BLaER1 (cell line): ENCODE measurements at regions not wholly inside any gene's neighbourhood (a gene's known extent, or its start where the extent isn't known, plus 50 kb on each side); places are given as distances from the start of the nearest gene placed in this dataset.
"Not testable (repeated sequence)": the region's sequence is repeated elsewhere in the genome, so short reads cannot be mapped to it uniquely, and the experiment has no call there.

Experiments
- H3K27ac ChIP-seq: shearing (Covaris generic); formaldehyde crosslinking; 2 replicates; pipeline ENCODE4 v1.8.1; 2022
- H3K27me3 ChIP-seq: shearing (Covaris generic); formaldehyde crosslinking; 2 replicates; pipeline ENCODE4 v1.8.1; 2022
- H3K36me3 ChIP-seq: shearing (Covaris generic); formaldehyde crosslinking; 2 replicates; pipeline ENCODE4 v1.8.1; 2022
- H3K4me1 ChIP-seq: shearing (Covaris generic); formaldehyde crosslinking; 2 replicates; pipeline ENCODE4 v1.8.1; 2022
- H3K4me2 ChIP-seq: shearing (Covaris generic); formaldehyde crosslinking; 2 replicates; pipeline ENCODE4 v1.8.1; 2022
- H3K4me3 ChIP-seq: shearing (Covaris generic); formaldehyde crosslinking; 2 replicates; pipeline ENCODE4 v1.8.1; 2022
- H3K9ac ChIP-seq: shearing (Covaris generic); formaldehyde crosslinking; 2 replicates; pipeline ENCODE4 v1.8.1; 2022
- H3K9me3 ChIP-seq: shearing (Covaris generic); formaldehyde crosslinking; 2 replicates; pipeline ENCODE4 v1.8.1; 2022
- H4K20me1 ChIP-seq: shearing (Covaris generic); formaldehyde crosslinking; 2 replicates; pipeline ENCODE4 v1.8.1; 2022
- Cebpa-rat ChIP-seq: shearing (Covaris generic); IDR thresholded peaks from 2 replicates; pipeline ENCODE4 v1.8.1; 2022

GRCh38 chr11:91312541-91312940, 912.1 kb upstream of the FAT3 start:
- Histone ChIP-seq H3K9me3 (no peaks in the 10 kb centered on the region), H3K36me3 (no peaks in the 10 kb centered on the region), H3K9ac (no peak overlapping the region), H3K4me1 (no peaks in the 10 kb centered on the region), H3K4me3 (no peak overlapping the region), H4K20me1 (no peaks in the 10 kb centered on the region), H3K27me3 (no peaks in the 10 kb centered on the region), H3K4me2 (no peak overlapping the region), H3K27ac (no peak overlapping the region)
- TF ChIP-seq Cebpa-rat, result no peak

DNA sequence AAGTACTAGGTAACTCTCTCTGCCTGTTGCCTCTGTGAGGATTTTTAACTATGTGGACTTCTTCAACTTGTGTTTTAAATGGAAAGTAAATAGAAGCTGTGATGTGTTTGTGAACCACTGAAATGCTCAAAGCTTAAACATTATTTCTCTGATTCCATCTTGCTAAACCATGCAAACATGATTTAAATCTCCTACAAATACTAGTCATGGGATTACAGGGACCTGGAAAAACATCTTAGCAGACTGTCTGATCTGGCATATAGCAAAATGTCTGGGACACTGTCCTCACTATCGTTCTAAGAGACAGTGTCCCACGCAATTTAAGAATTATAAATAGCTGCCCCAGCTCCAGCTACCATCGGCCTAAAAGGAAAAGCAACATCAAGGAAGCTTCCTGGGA, 914.5 kb upstream of the FAT3 start:
- no peaks in the 10 kb centered on the region for H3K9me3 ChIP-seq
- H4K20me1 ChIP-seq, result no peaks in the 10 kb centered on the region
- H3K4me2 ChIP-seq, result no peak overlapping the region
- H3K36me3 ChIP-seq, result no peaks in the 10 kb centered on the region
- H3K27me3 ChIP-seq, result no peaks in the 10 kb centered on the region
- no peaks in the 10 kb centered on the region for H3K4me1 ChIP-seq
- H3K9ac ChIP-seq, result no peak overlapping the region
- no peak overlapping the region for H3K4me3 ChIP-seq
- no peak for TF ChIP-seq Cebpa-rat
- no peak overlapping the region for H3K27ac ChIP-seq

- Histone ChIP-seq H3K9ac (no peak overlapping the region), H3K9me3 (no peaks in the 10 kb centered on the region), H3K27me3 (no peaks in the 10 kb centered on the region), H3K4me3 (no peak overlapping the region), H3K4me2 (no peak overlapping the region), H3K4me1 (no peaks in the 10 kb centered on the region), H3K27ac (no peak overlapping the region), H4K20me1 (no peaks in the 10 kb centered on the region), H3K36me3 (no peaks in the 10 kb centered on the region)
- no peak for TF ChIP-seq Cebpa-rat
These were observed 916.5 kb upstream of the FAT3 start for GRCh38 chr11:91308069-91308468.

- no peaks in the 10 kb centered on the region for H4K20me1 ChIP-seq
- H3K9me3 ChIP-seq, result no peaks in the 10 kb centered on the region
- H3K9ac ChIP-seq, result no peak overlapping the region
- H3K27ac ChIP-seq, result no peak overlapping the region
- H3K4me3 ChIP-seq, result no peak overlapping the region
- H3K27me3 ChIP-seq, result no peaks in the 10 kb centered on the region
- no peaks in the 10 kb centered on the region for H3K4me1 ChIP-seq
- TF ChIP-seq Cebpa-rat, result no peak
- no peaks in the 10 kb centered on the region for H3K36me3 ChIP-seq
- no peak overlapping the region for H3K4me2 ChIP-seq
These were observed 919.2 kb upstream of the FAT3 start for GRCh38 chr11:91305402-91305801.

- H3K27me3 ChIP-seq, result no peaks in the 10 kb centered on the region
- TF ChIP-seq Cebpa-rat, result no peak
- H3K9ac ChIP-seq, result no peak overlapping the region
- H3K4me3 ChIP-seq, result no peak overlapping the region
- H3K4me1 ChIP-seq, result no peaks in the 10 kb centered on the region
- H3K4me2 ChIP-seq, result no peak overlapping the region
- H3K27ac ChIP-seq, result no peak overlapping the region
- no peaks in the 10 kb centered on the region for H3K9me3 ChIP-seq
- H4K20me1 ChIP-seq, result no peaks in the 10 kb centered on the region
- no peaks in the 10 kb centered on the region for H3K36me3 ChIP-seq
These were observed 920.9 kb upstream of the FAT3 start for GRCh38 chr11:91303749-91304148.

DNA sequence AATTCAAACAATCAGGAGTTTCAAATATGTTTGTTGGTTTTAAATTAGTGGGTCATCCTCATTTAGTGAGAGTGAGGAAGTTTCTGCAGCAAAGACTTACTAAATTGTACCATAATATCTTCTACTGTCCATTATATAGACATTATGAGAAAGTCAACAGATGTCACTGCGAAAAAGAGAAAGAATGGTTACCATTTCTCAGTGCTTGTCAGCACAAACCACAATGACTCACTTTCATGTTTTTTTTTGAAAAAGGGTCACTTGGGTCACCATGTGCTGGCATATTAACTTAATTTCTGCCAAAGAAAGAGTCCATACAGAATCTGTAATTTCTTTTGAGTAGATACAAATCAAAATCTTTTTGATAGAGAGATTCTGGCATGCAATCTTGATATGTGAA, 924.6 kb upstream of the FAT3 start:
- H3K9ac ChIP-seq, result no peak overlapping the region
- H3K4me3 ChIP-seq, result no peak overlapping the region
- H3K27me3 ChIP-seq, result no peaks in the 10 kb centered on the region
- no peaks in the 10 kb centered on the region for H3K4me1 ChIP-seq
- H3K36me3 ChIP-seq, result no peaks in the 10 kb centered on the region
- no peak overlapping the region for H3K27ac ChIP-seq
- TF ChIP-seq Cebpa-rat, result no peak
- H3K9me3 ChIP-seq, result no peaks in the 10 kb centered on the region
- H4K20me1 ChIP-seq, result no peaks in the 10 kb centered on the region
- H3K4me2 ChIP-seq, result no peak overlapping the region

DNA sequence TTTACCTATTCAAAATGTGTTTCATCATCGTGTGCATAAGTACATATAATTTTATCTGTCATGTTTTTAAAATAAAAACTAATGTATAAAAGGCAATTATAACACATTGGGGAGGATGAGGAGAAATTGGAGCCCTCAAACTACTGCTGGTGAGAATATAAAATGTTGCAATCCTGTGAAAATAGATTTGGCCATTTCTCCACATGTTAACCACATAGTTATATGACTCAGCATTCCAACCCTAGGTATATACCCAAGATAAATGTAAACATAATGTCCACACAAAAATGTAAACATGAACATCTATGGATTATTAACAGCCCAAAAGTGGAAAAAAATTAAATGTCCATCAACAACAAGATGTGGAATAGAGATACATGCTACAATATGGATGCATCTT, 928.0 kb upstream of the FAT3 start:
- Histone ChIP-seq H3K9me3 (no peaks in the 10 kb centered on the region), H3K9ac (no peak overlapping the region), H3K4me2 (no peak overlapping the region)

GRCh38 chr11:91295591-91295990, 929.0 kb upstream of the FAT3 start:
- Histone ChIP-seq H3K9ac (no peak overlapping the region), H3K4me3 (no peak overlapping the region), H4K20me1 (no peaks in the 10 kb centered on the region), H3K27me3 (no peaks in the 10 kb centered on the region), H3K9me3 (no peaks in the 10 kb centered on the region), H3K4me2 (no peak overlapping the region), H3K36me3 (no peaks in the 10 kb centered on the region), H3K4me1 (peaks cover 5% of the 10 kb centered on the region; the same call in 1 of the 2 replicates), H3K27ac (no peak overlapping the region)
- no peak for TF ChIP-seq Cebpa-rat

More for the DNA sequence above, 928.0 kb upstream of the FAT3 start:
- no peaks in the 10 kb centered on the region for H3K27me3 ChIP-seq
- TF ChIP-seq Cebpa-rat, result no peak
- no peak overlapping the region for H3K27ac ChIP-seq
- peaks cover 5% of the 10 kb centered on the region; the same call in 1 of the 2 replicates for H3K4me1 ChIP-seq
- no peak overlapping the region for H3K4me3 ChIP-seq
- no peaks in the 10 kb centered on the region for H4K20me1 ChIP-seq
- no peaks in the 10 kb centered on the region for H3K36me3 ChIP-seq

GRCh38 chr11:91293119-91293518, 931.5 kb upstream of the FAT3 start:
- Histone ChIP-seq H3K4me3 (no peak overlapping the region), H3K4me2 (peak overlapping the region; percentile 11; the same call in 1 of the 2 replicates), H3K4me1 (peaks cover 5% of the 10 kb centered on the region; the same call in 1 of the 2 replicates), H4K20me1 (no peaks in the 10 kb centered on the region), H3K9ac (no peak overlapping the region), H3K36me3 (no peaks in the 10 kb centered on the region), H3K9me3 (no peaks in the 10 kb centered on the region), H3K27me3 (no peaks in the 10 kb centered on the region), H3K27ac (no peak overlapping the region)
- no peak for TF ChIP-seq Cebpa-rat

DNA sequence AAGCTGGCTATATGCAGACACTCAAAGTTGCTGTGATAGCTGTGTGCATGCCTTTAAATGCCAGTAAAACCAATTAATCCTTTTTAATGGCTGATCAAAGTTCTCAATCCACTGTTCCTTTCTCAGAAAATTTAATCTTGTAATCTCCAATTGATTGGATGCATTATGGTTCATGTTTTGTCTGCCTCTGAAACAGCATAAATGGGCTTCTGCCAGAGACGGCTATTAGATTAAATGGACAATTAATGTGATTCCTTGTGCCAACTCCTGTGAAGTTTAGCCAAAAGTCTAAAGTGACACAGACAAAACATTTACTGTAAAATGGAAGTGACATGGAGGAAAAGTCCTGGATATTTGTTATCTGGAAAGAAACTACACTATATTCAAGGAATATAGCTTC, 952.5 kb upstream of the FAT3 start:
- no peaks in the 10 kb centered on the region for H3K4me1 ChIP-seq
- TF ChIP-seq Cebpa-rat, result no peak
- H3K4me3 ChIP-seq, result no peak overlapping the region
- no peaks in the 10 kb centered on the region for H3K36me3 ChIP-seq
- H3K27me3 ChIP-seq, result no peaks in the 10 kb centered on the region
- H3K9ac ChIP-seq, result no peak overlapping the region
- no peaks in the 10 kb centered on the region for H4K20me1 ChIP-seq
- no peak overlapping the region for H3K27ac ChIP-seq
- H3K9me3 ChIP-seq, result no peaks in the 10 kb centered on the region
- H3K4me2 ChIP-seq, result no peak overlapping the region

DNA sequence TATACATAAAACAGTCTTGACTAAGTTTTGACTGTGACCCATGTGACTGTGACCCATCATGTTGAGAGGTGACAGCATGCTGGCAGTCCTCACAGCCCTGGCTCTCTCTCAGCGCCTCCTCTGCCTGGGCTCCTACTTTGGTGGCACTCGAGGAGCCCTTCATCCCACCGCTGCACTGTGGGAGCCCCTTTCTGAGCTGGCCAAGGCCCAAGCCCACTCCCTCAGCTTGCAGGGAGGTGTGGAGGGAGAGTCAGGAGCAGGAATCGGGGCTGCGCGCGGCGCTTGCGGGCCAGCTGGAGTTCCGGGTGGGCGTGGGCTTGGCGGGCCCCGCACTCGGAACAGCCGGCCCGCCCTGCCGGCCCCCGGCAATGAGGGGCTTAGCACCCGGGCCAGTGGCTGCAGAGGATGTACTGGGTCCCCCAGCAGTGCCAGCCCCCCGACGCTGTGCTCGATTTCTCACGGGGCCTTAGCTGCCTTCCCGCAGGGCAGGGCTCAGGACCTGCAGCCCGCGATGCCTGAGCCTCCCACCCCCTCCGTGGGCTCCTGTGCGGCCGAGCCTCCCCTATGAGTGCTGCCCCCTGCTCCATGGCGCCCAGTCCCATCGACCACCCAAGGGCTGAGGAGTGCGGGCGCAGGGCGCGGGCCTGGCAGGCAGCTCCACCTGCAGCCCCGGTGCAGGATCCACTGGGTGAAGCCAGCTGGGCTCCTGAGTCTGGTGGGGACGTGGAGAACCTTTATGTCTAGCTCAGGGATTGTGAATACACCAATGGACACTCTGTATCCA, 955.9 kb upstream of the FAT3 start:
- H3K36me3 ChIP-seq, H3K27me3 ChIP-seq, H4K20me1 ChIP-seq, H3K4me3 ChIP-seq, H3K4me2 ChIP-seq, H3K27ac ChIP-seq, H3K4me1 ChIP-seq, H3K9ac ChIP-seq, H3K9me3 ChIP-seq: not testable (repeated sequence)
